NCI-H345 treated with DMSO at 0.1 percent for 48 hours (cell line): ENCODE measurements at regions not wholly inside any gene's neighbourhood (a gene's known extent, or its start where the extent isn't known, plus 50 kb on each side); places are given as distances from the start of the nearest gene placed in this dataset.
A peak's percentile ranks its signal among the peaks of the same experiment; 100 is the strongest.

Source experiments
- DNase-seq: peaks from one replicate; lab custom pipeline; 2025; ENCODE audit not compliant: unreplicated experiment; lab: John Stamatoyannopoulos, UW

- no peak for DNase-seq
Measured at GRCh38 chr2:56693501-56693900, 509.7 kb downstream of the CCDC85A start.

GRCh38 chr2:56703001-56703400 lies 519.2 kb downstream of the CCDC85A start:
- DNase-seq = no peak

GRCh38 chr2:56705713-56706112 lies 521.9 kb downstream of the CCDC85A start:
- no peak for DNase-seq

- no peak for DNase-seq
Measured at GRCh38 chr2:56707218-56707617, 523.4 kb downstream of the CCDC85A start.

GRCh38 chr2:56707650-56708049 lies 523.9 kb downstream of the CCDC85A start:
- no peak for DNase-seq

- no peak for DNase-seq
Measured at GRCh38 chr2:56709181-56709580, 525.4 kb downstream of the CCDC85A start.

- no peak for DNase-seq
Measured at GRCh38 chr2:56713161-56713676, 529.4 kb downstream of the CCDC85A start.

- DNase-seq = no peak
Measured at GRCh38 chr2:56713978-56714377, 530.2 kb downstream of the CCDC85A start.

GRCh38 chr2:56714400-56714799 lies 530.6 kb downstream of the CCDC85A start:
- no peak for DNase-seq

- DNase-seq = no peak
Measured at GRCh38 chr2:56715683-56716082, 531.9 kb downstream of the CCDC85A start.

- DNase-seq = no peak
Measured at GRCh38 chr2:56718413-56718812, 534.6 kb downstream of the CCDC85A start.

- DNase-seq = no peak
Measured at GRCh38 chr2:56729212-56729611, 545.4 kb downstream of the CCDC85A start.

GRCh38 chr2:56732946-56733345 lies 549.2 kb downstream of the CCDC85A start:
- no peak for DNase-seq

- no peak for DNase-seq
Measured at GRCh38 chr2:56739413-56739812, 555.6 kb downstream of the CCDC85A start.

GRCh38 chr2:56741601-56742102 lies 557.9 kb downstream of the CCDC85A start:
- no peak for DNase-seq

GRCh38 chr2:56743807-56744206 lies 560.0 kb downstream of the CCDC85A start:
- DNase-seq = no peak

- DNase-seq = peak; percentile 20
Measured at GRCh38 chr2:56749152-56749752, 565.5 kb downstream of the CCDC85A start.

- no peak for DNase-seq
Measured at GRCh38 chr2:56753182-56753581, 569.4 kb downstream of the CCDC85A start.

- DNase-seq = no peak
Measured at GRCh38 chr2:56754066-56754615, 570.4 kb downstream of the CCDC85A start.

- no peak for DNase-seq
Measured at GRCh38 chr2:56754627-56755026, 570.8 kb downstream of the CCDC85A start.

- DNase-seq = no peak
Measured at GRCh38 chr2:56757884-56758545, 574.2 kb downstream of the CCDC85A start.

- DNase-seq = no peak
Measured at GRCh38 chr2:56763683-56764082, 579.9 kb downstream of the CCDC85A start.
